ENCODE measurements at regions not wholly inside any gene's neighbourhood (a gene's known extent, or its start where the extent isn't known, plus 50 kb on each side); places are given as distances from the start of the nearest gene placed in this dataset.

GRCh38 chr10:84991301-84991700 lies 662.9 kb downstream of the CCSER2 start:
- no peak overlapping the region for H2AK9ac ChIP-seq (replicated peaks; ENCODE audit: low read depth, low read length, poor library complexity)
- no peaks in the 10 kb centered on the region for H3K9me1 ChIP-seq (ENCODE audit: insufficient read depth, low read length)
- ChIA-PET POLR2A (ENCODE audit: unreplicated experiment) (no interaction called here), CTCF (no interaction called here)
- no peak for DNase-seq
- TF ChIP-seq MAFK (IDR thresholded peaks at IDR 0.05; ENCODE audit: low read depth, low read length) (no peak), FOS (IDR thresholded peaks at IDR 0.05; ENCODE audit: low read depth, low read length) (no peak), CEBPB (IDR thresholded peaks at IDR 0.05; ENCODE audit: low read depth, low read length) (no peak)
- H3K4me1 ChIP-seq (ENCODE audit: control insufficient read depth, insufficient read depth, low read length), result no peaks in the 10 kb centered on the region
- no peak overlapping the region for H3K4me2 ChIP-seq (ENCODE audit: low read depth, low read length)
- H2AFZ ChIP-seq (replicated peaks; ENCODE audit: low read length, poor library complexity), result no peak overlapping the region
- H2BK5ac ChIP-seq (ENCODE audit: low read depth, low read length, poor library complexity, severe bottlenecking), result no peak overlapping the region
- H4K5ac ChIP-seq (ENCODE audit: low read depth, low read length), result no peak overlapping the region
- no peak overlapping the region for H4K8ac ChIP-seq (ENCODE audit: low read depth in 2 of 2, low read length in 2 of 2)
- H3K18ac ChIP-seq (ENCODE audit: low read depth, low read length), result no peak overlapping the region
- peaks cover 13% of the 10 kb centered on the region for H3K9me3 ChIP-seq (ENCODE audit: control insufficient read depth, insufficient read depth, low read length)
- no peaks in the 10 kb centered on the region for H3K79me1 ChIP-seq (ENCODE audit: low read depth in 1 of 2, low read length in 2 of 2)
- dilution Hi-C loops (cut with HindIII; ENCODE audit: low sequenced_read_pairs, unreplicated experiment) (no loop called here), in situ Hi-C loops (cut with MboI; ENCODE audit: low sequenced_read_pairs) (no loop called here), intact Hi-C loops (cut with micrococcal nuclease) (no loop called here)
- no peak overlapping the region for H3K23ac ChIP-seq (ENCODE audit: low read depth, low read length)
- no peaks in the 10 kb centered on the region for H3K36me3 ChIP-seq (ENCODE audit: control insufficient read depth, insufficient read depth, low read length)
- WGBS, 2 experiments (ENCODE audit: extremely low coverage in 2 of 2, insufficient read length in 1 of 2), result 50% methylated on average over 2 of the region's 2 CpGs; no CpG with 5 or more reads in 1 of the 2 experiments
- no peak overlapping the region for H2BK120ac ChIP-seq (ENCODE audit: low read depth, low read length)
- no peak overlapping the region for H3K27ac ChIP-seq (ENCODE audit: insufficient read depth, low read length)
- no peak overlapping the region for H3K56ac ChIP-seq (ENCODE audit: extremely low read depth, insufficient read depth, low read length)
- no peaks in the 10 kb centered on the region for H4K20me1 ChIP-seq (ENCODE audit: insufficient read depth, low read length)
- no peak overlapping the region for H3K14ac ChIP-seq (replicated peaks; ENCODE audit: low read depth, low read length)
- no peak overlapping the region for H2BK20ac ChIP-seq (ENCODE audit: low read depth, low read length)
- BruUV-seq (replicated peaks), result no TSS peak
- H2AK5ac ChIP-seq (ENCODE audit: low read depth, low read length), result no peak overlapping the region
- H2BK15ac ChIP-seq (ENCODE audit: low read depth, low read length), result no peak overlapping the region
- no peak overlapping the region for H4K91ac ChIP-seq (ENCODE audit: insufficient read depth, low read depth, low read length)
- no peak overlapping the region for H3K4ac ChIP-seq (ENCODE audit: low read depth, low read length)
- no peak overlapping the region for H3K4me3 ChIP-seq (ENCODE audit: insufficient read depth, low read depth, low read length)
- no peaks in the 10 kb centered on the region for H3K27me3 ChIP-seq (ENCODE audit: control insufficient read depth, insufficient read depth, low read length)
- H3K9ac ChIP-seq (ENCODE audit: low read depth, low read length), result no peak overlapping the region
- ATAC-seq (ENCODE audit: low read depth), result no peak
